Sigmoid colon (tissue), 3 donors: ENCODE measurements at regions not wholly inside any gene's neighbourhood (a gene's known extent, or its start where the extent isn't known, plus 50 kb on each side); places are given as distances from the start of the nearest gene placed in this dataset.

Experiments
- CTCF ChIP-seq, 4 experiments: fragments of 450-650 bp in 3 of 4; fragments of 200-600 bp in 1 of 4; IDR thresholded peaks; one replicate each; pipeline ENCODE4 v1.5.1; 2016 to 2019; ENCODE audit warnings: antibody characterized with exemption in 4 of 4, mild to moderate bottlenecking in 3 of 4, moderate library complexity in 2 of 4
- POLR2A ChIP-seq, 2 donors: fragments of 450-650 bp; IDR thresholded peaks; one replicate each; pipeline ENCODE4 v1.6.1; 2016; ENCODE audit warnings: antibody characterized with exemption in 2 of 2, mild to moderate bottlenecking in 2 of 2, moderate library complexity in 2 of 2

- no peak for TF ChIP-seq POLR2A (IDR thresholded peaks at IDR 0.05)
- no peak for TF ChIP-seq CTCF (IDR thresholded peaks at IDR 0.05)
Measured at GRCh38 chr6:11900662-11901598, 111.2 kb upstream of the HIVEP1 start.
